ENCODE measurements at regions not wholly inside any gene's neighbourhood (a gene's known extent, or its start where the extent isn't known, plus 50 kb on each side); places are given as distances from the start of the nearest gene placed in this dataset.
"Not testable (repeated sequence)": the region's sequence is repeated elsewhere in the genome, so short reads cannot be mapped to it uniquely, and the experiment has no call there.

- no peak for DNase-seq
These were observed 212.5 kb downstream of the TBX5 start for GRCh38 chr12:114193474-114193873.

- no peak for DNase-seq
These were observed 213.4 kb downstream of the TBX5 start for GRCh38 chr12:114192549-114192948.

- no peak for DNase-seq
These were observed 213.9 kb downstream of the TBX5 start for GRCh38 chr12:114192013-114192412.

GRCh38 chr12:114191581-114191980 is 214.4 kb downstream of the TBX5 start:
- DNase-seq, result no peak

DNA sequence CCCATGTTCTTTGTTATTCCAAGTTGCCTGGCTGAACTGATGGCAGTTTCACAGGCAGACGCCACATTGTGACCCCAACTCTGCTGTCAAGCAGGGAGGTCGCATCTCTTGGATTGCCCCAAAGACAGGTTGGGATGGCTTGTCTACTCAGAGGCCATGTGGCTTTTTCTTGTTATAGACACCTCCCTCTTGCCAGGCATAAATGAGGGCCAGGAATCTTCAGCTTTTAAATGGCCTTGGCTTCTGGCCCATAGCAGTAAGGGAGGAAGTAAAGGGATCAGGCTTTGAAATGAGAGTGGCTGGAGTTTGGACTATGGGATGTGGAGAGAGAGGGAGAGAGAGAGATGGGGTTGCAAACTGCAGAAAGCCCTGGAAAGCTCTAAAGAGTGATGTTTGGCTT is 215.0 kb downstream of the TBX5 start:
- no peak for DNase-seq

- DNase-seq, result no peak
These were observed 216.7 kb downstream of the TBX5 start for GRCh38 chr12:114189266-114189665.

GRCh38 chr12:114186241-114187002 is 219.5 kb downstream of the TBX5 start:
- peak in 53 of 56 donors; percentile 12 to 94 (median 68) for DNase-seq

- DNase-seq, result no peak
These were observed 218.9 kb upstream of the RBM19 start for GRCh38 chr12:114185036-114185435.

- no peak for DNase-seq
These were observed 208.2 kb upstream of the RBM19 start for GRCh38 chr12:114174326-114174725.

DNA sequence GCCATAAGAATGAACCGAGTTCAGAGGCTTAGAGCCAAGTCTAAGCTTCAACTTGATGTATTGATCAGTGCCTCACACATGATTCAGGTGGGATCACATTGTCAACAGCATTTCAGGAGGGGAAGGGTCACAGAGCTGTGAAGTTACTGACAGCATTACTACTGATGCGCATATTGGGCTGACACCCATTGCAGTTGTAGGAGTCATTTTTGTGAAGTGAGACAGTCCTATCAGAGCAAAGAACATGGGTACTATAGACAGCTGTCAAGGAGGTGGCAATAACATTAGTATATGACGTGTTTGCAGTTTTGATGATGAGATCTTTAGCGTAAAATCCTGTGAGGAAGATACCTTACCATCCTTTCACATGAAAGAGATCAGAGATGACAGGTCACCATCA is 206.0 kb upstream of the RBM19 start:
- no peak for DNase-seq

DNA sequence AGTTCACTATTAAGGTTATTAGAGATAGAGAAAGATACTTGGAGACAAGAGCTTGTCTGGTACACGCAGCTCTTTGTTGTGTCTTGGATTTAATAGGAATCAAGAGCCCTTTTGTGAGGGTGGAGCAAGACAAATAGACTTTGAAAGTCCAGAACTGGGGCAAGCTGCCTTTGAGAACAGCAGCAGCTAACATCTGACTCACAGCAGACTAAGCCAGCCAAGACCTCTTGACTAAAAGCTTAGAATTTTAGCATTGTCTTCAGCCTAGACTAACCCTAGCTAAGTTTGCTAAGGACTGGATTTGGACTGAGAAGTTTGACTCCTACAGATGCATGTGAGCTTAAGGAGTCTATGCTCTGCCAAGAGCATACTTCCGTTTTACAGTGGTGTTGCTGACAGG is 201.9 kb upstream of the RBM19 start:
- DNase-seq, result peak in 2 of 56 donors; percentile 2 to 4

GRCh38 chr12:114167431-114167830 is 201.3 kb upstream of the RBM19 start:
- DNase-seq, result no peak

DNA sequence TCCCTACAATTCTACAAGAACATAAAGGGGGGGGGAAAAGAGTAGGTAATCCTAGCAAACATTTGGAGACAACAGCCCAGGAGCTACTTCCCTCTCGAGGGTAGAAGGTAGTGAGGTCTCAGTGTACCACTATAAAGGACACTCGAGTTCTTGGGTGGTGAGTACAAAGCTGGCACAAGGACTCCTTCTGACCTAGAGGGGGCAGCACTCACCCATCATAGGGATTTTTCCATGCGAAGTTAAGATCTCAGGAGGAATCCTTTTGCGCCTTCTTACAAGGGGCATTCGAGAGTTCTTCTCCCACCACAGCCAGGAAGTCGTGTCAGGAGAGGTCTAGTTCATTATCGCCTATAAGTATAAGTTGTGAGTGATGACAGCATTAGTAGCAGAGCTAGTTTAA is 200.2 kb upstream of the RBM19 start:
- peak in 37 of 56 donors; percentile 0 to 77 (median 16) for DNase-seq

GRCh38 chr12:114165921-114166320 is 199.8 kb upstream of the RBM19 start:
- DNase-seq, result no peak

GRCh38 chr12:114164351-114164750 is 198.2 kb upstream of the RBM19 start:
- DNase-seq, result no peak

- DNase-seq, result no peak
These were observed 197.6 kb upstream of the RBM19 start for GRCh38 chr12:114163771-114164170.

DNA sequence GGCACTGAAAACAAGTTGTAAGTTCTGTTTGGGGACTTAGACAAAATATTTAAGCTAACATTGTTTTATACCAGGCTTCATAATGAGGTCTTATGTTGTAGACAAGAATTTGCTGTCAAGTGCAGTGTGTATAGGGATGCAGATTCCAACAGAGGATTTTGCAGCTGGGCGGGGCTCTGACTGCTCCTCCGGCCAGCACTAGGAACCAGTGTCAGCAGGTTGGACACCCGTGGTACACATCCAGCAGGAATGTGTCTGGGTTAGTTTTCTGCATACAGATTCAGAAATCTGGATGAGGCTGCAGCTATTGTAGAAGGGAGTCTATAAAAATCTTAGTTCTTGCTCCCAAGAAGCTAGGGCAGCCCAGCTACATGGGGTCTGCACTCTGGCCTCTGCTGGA is 194.3 kb upstream of the RBM19 start:
- DNase-seq, result no peak

DNA sequence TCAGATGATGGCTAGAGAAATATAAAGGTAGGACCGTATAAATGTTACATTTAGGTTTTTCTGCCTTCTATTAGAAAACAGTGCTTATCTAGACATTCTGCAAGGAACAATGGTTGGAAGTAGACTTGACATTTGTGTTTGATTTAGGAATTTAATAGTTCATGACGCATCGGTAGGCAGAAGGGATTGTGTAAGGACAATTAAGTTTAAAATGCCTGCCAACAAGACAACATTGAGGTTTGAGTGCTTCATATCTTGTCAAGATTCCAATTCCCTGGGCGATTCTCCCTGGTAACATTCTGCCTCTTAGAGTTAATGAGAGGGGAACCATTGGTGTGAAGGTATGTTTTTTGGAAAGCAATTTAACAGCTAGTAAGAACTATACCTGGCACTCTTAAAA is 186.8 kb upstream of the RBM19 start:
- no peak for DNase-seq

- no peak for DNase-seq
These were observed 185.9 kb upstream of the RBM19 start for GRCh38 chr12:114152066-114152465.

GRCh38 chr12:114150584-114150983 is 184.5 kb upstream of the RBM19 start:
- DNase-seq, result not testable (repeated sequence)

DNA sequence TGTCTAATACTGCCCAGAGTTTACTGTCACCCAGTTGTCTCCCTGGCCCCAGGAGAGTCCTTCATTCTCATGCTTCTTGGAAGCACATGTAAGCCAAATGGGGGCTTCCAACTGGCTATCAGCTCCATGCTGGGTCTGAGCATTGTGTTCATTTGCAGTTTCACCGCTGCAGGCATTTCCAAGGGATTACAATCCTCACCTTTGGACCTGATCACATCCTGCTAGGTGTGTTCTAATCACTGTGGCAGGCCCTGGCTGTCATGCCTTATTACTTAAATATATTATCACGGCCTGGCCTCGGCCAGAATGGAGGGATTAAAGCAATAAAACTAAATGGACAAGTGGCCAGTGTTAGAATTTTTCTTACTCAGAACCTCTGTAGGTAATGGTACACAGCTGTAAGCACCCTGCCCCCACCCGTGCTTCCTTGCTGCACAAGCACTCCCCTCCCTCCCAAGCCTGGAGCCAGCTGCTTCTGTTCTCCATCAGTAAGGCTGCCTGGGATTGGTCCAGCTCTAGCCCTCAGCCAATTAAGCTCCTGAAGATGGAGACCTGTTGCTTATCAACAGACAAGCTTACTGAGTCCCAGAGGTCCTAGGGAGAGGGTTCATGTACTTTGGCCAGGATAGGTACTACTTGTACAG is 175.9 kb upstream of the RBM19 start:
- no peak for DNase-seq

DNA sequence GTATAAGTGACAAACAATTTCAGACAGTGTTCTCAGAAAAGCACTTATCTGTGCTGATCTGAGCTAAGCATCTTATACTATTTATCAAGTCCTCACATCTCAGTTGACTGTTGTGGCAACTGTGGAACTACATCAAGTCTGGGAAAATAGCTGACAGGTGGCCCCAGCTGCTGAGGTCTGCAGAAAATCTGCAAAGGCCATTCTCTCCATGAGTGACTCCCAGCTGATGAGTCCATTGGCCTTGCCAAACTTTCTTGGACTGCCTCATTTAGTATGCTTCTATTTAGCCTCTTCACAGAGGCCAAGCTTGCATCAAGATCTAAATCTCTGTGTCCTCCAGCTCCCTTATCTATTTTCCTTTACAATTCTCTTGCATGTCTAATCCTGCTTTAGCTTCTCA is 174.5 kb upstream of the RBM19 start:
- peak in 1 of 56 donors; percentile 0 for DNase-seq

DNA sequence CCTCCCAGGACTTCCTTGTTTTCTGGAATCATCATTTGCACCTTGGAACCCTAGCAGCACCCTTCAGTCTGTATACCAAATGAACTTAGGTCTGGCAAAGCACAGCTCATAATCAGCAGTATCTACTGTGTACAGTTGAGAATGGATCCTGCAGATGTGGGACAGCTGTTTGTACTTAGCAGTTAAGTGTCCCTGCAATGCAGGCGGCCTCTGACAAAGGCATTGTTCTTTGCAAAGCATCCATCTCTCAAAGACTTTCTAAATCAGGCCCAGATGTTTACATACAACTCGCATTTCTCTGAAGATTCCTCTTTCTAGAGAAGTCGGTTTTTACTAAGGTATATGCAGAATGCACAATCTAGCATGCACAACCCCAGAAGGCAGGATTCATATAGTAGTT is 170.5 kb upstream of the RBM19 start:
- no peak for DNase-seq

Measured in amygdala (tissue), 56 donors.